ENCODE measurements at regions not wholly inside any gene's neighbourhood (a gene's known extent, or its start where the extent isn't known, plus 50 kb on each side); places are given as distances from the start of the nearest gene placed in this dataset.

GRCh38 chr9:85212209-85212608 is 529.5 kb downstream of the AGTPBP1 start:
- TF ChIP-seq CTCF (IDR thresholded peaks at IDR 0.05) (no peak), SIN3A (IDR thresholded peaks at IDR 0.05; ENCODE audit: borderline replicate concordance, insufficient read depth, low read depth, low read length) (no peak)
